HG02981 (cell line): ENCODE measurements at regions not wholly inside any gene's neighbourhood (a gene's known extent, or its start where the extent isn't known, plus 50 kb on each side); places are given as distances from the start of the nearest gene placed in this dataset.

Source experiments
- ATAC-seq: cut with Tn5 transposase; IDR thresholded peaks from one replicate; pipeline ENCODE4 v1.9.1; 2021; ENCODE audit warnings: mild to moderate bottlenecking, moderate library complexity; ENCODE audit not compliant: unreplicated experiment

GRCh38 chr14:100436745-100437406 is 113.7 kb downstream of the SLC25A47 start:
- no peak for ATAC-seq

DNA sequence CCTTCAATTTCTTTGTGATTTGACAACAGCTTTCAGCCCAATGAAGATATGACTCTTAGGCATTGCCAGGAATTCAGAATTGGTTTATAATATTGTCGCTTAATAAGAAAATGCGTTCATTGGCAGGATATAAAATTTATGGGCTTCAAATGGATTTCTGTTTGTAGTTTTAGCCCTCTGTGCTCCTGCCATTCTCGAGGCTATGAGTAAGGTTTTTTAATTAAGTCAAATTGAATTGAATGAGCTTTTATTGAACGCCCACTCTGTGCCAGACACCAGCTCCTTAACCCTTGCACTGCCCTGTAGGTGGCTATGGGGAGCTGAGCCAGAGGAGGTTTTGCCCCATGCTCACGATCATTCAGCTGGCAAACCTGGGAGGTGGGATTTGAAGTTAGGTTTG is 115.1 kb downstream of the SLC25A47 start:
- ATAC-seq, result no peak

DNA sequence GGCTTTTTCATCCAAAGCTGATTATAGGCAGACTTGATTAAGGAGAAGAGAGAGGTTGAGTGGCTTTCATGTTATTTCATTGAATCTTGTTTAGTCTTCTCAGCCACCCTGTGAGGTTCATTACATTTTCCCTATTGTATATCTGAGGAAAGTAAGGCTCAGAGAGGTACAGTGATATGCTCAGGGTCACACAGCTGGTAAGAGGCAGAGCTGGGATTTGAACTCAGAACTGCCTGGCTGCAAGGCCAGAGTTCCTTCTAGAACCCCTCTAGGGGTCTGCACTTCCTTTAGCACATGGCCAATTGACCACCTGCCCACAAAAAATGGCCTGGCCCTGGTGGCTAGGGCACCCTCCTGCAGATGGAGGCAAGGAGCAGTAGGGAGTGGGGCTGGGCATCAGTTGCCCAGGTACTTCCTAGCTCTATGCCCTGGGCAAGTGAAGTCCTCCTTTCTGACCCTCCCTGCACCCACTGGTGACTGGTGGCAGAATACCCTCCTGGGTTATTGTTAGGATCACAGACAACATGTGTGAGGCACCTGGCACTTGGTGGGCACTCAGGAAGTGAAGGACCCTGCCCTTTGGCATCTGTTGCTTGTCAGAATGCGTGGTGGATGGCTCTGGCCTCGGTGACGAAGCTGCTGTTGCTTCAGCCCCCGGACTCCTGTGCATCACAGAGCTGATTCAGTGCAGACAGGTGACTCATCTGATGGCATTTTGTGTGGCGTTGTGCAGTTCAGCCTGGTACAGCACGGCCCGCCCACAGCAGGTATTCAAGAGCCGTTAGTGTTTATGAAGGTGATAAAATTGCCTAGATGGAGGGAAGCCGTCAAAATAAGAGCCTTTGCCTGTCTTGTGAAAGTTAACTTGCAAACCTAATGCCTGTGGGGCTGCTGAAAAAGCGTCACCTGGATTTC is 115.8 kb downstream of the SLC25A47 start:
- ATAC-seq, result no peak

GRCh38 chr14:100439781-100440180 is 116.6 kb downstream of the SLC25A47 start:
- ATAC-seq, result no peak

DNA sequence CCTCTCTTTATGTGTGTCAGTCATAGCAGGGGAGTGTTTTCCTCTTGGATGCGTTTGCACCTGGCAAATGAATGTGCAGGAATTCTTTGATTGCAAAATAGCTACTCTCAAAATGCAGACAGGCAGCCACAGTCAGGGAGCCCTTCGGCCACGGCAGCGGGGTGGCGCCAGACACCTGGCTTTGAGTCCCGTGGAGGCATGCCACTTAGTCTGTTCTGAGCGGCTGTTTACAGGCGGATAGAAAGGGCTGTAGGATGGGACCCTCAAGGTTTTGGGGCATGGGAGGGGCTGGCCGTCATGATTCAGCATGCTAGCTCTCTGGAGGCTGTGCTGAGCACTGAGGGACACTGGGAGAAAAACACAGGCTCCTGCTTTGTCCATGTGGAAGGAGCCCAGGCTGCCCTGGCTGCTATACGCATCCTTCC is 117.1 kb downstream of the SLC25A47 start:
- no peak for ATAC-seq

DNA sequence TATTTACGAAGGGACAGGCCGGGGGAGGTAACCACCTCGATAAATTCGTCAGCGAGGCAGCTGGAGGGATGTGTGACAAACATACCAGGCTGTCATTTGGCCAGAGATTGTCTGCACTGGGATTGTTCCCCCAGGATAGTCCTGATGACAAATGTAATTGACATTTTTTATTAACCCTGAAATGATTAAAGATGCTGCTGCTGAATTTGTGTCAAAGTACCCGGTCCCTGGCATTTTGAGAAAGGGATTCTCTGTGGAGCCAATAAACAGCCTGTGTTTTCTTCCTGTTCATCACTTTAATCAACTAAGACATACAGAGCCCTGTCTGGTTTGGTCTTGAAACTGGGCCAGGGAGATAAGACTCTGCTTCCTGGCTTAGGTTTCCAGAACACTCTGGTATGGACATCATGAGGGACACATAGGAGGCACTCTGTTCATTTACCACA is 117.6 kb downstream of the SLC25A47 start:
- no peak for ATAC-seq

DNA sequence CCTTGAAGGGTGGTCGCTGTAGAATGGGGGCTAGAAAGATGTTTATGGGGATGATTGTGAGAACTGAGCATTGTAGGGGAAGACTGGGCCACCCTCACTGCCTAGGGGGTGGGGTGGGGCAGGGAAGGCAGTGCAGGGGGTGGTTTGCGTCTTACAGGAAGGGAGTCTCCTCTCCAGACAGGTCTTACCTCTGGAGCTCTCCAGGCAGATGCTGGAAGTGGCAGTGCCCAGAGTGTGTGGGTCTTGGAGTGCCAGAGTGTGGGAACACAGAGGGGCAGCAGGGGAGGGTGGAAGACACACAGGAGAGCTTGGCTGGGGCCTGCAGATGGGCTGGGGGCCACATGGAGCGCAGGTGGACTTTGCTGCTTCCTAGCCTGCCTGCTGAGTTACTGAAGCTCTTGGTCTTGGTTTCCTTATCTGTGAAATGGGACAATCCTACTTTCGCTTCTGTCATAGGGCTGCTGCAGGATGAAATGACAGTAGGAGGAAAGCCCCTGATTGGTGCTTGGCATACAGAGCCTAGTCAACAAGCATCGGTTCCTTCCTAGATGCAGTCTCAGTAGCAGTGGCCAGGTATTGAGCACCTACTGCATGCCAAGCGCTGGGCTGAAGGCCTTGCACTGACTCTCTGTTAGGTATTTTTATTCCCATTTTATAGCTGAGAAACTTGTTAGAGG is 118.3 kb downstream of the SLC25A47 start:
- ATAC-seq, result no peak

DNA sequence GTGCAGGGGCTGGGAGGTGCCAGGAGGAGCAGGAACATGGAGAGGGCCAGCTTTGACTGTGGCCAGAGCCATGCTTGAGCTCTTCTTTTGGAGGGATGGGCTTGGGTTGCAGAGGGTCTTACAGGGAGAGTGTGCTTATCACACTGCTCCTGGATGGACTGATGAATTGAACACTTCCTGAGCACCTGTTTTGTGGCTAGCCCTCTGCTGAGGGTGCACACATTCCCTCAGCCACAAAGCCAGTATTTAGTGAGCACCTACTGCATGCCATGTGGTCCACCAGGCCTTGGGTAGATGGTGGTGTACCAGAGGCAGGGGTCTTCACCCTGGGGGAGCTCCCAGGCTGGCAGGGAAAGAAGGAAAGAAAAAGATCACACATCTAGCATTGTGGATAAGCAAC is 118.9 kb downstream of the SLC25A47 start:
- no peak for ATAC-seq

- no peak for ATAC-seq
Observed at GRCh38 chr14:100442498-100443490, 119.7 kb downstream of the SLC25A47 start.

GRCh38 chr14:100443603-100444002 is 120.5 kb downstream of the SLC25A47 start:
- ATAC-seq, result no peak

GRCh38 chr14:100445436-100446088 is 122.4 kb downstream of the SLC25A47 start:
- ATAC-seq, result no peak

DNA sequence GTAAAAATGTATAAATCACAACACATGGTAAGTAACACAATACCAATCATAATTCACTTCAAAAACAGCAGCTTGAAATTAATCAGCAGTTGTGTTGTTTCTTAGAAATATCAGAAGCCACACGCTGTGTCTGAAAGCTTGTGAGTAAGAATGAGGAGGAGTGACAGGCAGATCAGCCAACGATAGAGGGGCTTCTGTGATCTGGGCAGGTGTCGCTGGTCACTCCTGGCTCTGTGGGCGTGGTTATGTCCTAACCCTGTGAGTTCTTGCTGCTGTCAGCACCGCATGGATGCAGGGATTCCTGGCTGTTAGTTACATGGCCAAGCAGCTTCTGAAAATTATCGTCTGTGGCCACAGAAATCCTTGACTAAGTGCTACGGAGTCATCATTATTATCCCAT is 123.4 kb downstream of the SLC25A47 start:
- no peak for ATAC-seq

DNA sequence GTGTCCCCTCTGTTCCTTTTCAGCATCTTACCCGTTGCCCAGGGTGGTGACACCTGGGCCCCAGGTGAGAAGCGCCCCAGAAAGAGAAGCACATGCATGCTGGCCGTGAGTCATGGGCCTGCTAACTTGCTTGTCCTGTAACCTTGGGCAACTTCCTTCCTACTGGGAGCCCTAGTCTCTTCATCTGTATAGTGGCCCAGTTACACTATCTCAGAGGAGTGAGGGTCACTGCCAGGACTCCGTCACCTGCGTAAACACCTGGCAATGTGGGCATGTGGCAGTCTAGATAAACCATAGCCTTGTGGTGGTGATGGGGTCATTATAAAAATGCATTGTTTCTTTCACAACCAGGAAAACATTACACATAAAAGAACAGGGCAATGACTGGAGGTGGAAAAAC is 125.2 kb downstream of the SLC25A47 start:
- no peak for ATAC-seq

- ATAC-seq, result no peak
Observed at GRCh38 chr14:100449225-100449987, 126.3 kb downstream of the SLC25A47 start.

- no peak for ATAC-seq
Observed at GRCh38 chr14:100450049-100450448, 126.9 kb downstream of the SLC25A47 start.

DNA sequence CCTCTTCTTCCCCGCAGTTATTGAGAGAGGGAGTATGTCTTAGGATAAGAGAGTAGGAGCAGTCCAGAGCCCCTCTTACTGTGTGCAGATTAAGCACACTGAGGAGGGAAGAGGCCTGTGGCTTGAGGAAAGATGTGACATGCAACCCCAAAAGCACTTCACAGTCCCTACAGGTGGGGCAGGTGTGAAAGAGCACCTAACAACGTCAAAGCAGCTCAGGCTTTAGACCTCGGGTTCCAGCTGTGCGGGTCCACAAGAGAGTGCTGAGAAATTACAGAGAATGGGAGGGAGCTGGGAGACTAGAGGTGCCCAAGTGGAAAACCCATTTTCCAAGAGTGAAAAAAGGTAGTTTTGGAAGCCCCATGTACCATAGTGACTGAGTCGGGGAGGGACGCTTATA is 127.6 kb downstream of the SLC25A47 start:
- ATAC-seq, result no peak

GRCh38 chr14:100451264-100451663 is 128.1 kb downstream of the SLC25A47 start:
- ATAC-seq, result no peak

DNA sequence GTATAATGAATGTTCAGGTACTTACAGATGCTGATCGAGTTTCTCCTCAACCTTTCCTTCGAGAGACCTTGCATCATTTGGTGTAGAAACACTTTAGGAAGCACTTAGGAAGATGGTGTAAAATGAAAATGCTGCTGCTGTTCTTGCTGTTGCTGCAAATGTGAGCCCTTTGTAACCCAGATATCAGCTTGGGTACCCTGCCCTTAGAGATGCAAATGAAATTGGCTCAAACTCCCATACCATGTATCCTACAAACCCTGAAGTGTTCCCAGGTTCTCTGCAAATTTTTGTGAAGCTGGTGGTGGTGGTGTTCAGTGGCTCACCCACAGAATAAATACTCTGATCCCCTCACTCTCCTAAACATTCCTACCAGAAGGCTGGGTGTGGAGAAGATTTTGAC is 130.8 kb downstream of the SLC25A47 start:
- no peak for ATAC-seq

DNA sequence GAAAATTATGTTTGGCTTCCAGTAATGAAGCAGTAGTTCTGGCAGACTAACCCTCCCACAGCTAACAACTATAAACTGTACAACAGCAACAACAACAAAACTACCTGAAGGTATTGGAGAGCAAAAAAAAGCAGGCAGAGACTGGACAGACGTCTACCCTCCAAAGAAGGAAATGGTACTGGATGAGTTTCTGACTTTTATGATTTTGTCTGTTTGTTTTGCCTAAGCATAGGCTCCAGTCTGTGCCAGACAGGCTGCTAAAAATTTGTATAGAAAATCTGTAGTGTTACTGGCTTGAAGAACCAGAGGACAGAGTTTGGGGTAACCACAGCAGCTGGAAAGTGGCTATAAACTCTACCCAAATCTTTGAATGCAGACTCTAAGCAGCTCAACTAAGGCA is 131.3 kb downstream of the SLC25A47 start:
- no peak for ATAC-seq
